T-cell (primary cell): ENCODE measurements at regions not wholly inside any gene's neighbourhood (a gene's known extent, or its start where the extent isn't known, plus 50 kb on each side); places are given as distances from the start of the nearest gene placed in this dataset.

Source experiments
- ATAC-seq, 4 experiments: fragments of 200-7000 bp in 3 of 4; fragments of 150-1000 bp in 1 of 4; cut with Tn5 transposase; replicated peaks in 1 of 4; 1 replicate in 3 of 4; 2 replicates in 1 of 4; pipeline ENCODE4 v1.10.0; 2021; ENCODE audit warnings: moderate library complexity in 3 of 4, mild to moderate bottlenecking in 2 of 4, moderate number of reproducible peaks in 1 of 4
- CTCF ChIA-PET, 2 donors: fragments of 300-600 bp; sonication (Branson Sonifier 250); formaldehyde crosslinking; loops; one replicate each; lab custom pipeline; 2022; ENCODE audit warnings: antibody characterized with exemption in 2 of 2; lab: Charles Lee
- POLR2A ChIA-PET, 2 donors: fragments of 300-600 bp; sonication (Branson Sonifier 250); formaldehyde crosslinking; loops; one replicate each; lab custom pipeline; 2022; ENCODE audit warnings: antibody characterized with exemption in 2 of 2; lab: Charles Lee
- DNase-seq, 35 experiments: peaks; one replicate each; pipeline versions ENCODE4 v3.0.0 to v3.0.0-alpha.2; 2013 to 2023
- H3K27ac ChIP-seq: one replicate; pipeline ENCODE4 v1.5.1; 2013; ENCODE audit warnings: low read length
- H3K27me3 ChIP-seq, 2 experiments: replicated peaks in 1 of 2; 1 replicate in 1 of 2; 2 replicates in 1 of 2; pipeline versions ENCODE4 v1.6.1 to v1.7.0; 2013; ENCODE audit warnings: low read length in 1 of 2, mixed read lengths in 1 of 2; ENCODE audit not compliant: control insufficient read depth in 2 of 2, insufficient read depth in 2 of 2; ENCODE audit errors: extremely low read depth in 1 of 2
- H3K36me3 ChIP-seq, 2 donors: 1 replicate in 1 of 2; 2 replicates in 1 of 2; pipeline versions ENCODE4 v1.6.1 to v1.7.0; 2013; ENCODE audit warnings: low read length in 1 of 2; ENCODE audit not compliant: control insufficient read depth in 2 of 2, insufficient read depth in 1 of 2; ENCODE audit errors: extremely low read depth in 1 of 2
- H3K4me1 ChIP-seq, 2 experiments: 1 replicate in 1 of 2; 2 replicates in 1 of 2; pipeline versions ENCODE4 v1.6.1 to v1.7.0; 2013; ENCODE audit warnings: low read length in 2 of 2, mixed read lengths in 1 of 2; ENCODE audit not compliant: insufficient read depth in 2 of 2, control insufficient read depth in 1 of 2; ENCODE audit errors: extremely low read depth in 1 of 2
- H3K4me3 ChIP-seq, 2 donors: 1 replicate in 1 of 2; 2 replicates in 1 of 2; pipeline versions ENCODE4 v1.5.1 to v1.7.0; 2013; ENCODE audit warnings: mild to moderate bottlenecking in 2 of 2, low read length in 1 of 2, moderate library complexity in 1 of 2; ENCODE audit not compliant: control insufficient read depth in 1 of 2; ENCODE audit errors: extremely low read depth in 1 of 2
- H3K9me3 ChIP-seq: 2 replicates; pipeline ENCODE4 v1.7.0; 2013
- H3K27ac Mint-ChIP-seq, 2 donors: one replicate each; pipeline ENCODE4 v1.8.0; 2020 to 2021; ENCODE audit warnings: mild to moderate bottlenecking in 2 of 2, mixed read lengths in 2 of 2
- H3K27me3 Mint-ChIP-seq, 2 donors: one replicate each; pipeline ENCODE4 v1.8.0; 2021 to 2022; ENCODE audit warnings: mixed read lengths in 2 of 2
- H3K36me3 Mint-ChIP-seq: one replicate; pipeline ENCODE4 v1.8.0; 2021; ENCODE audit warnings: mixed read lengths
- H3K4me1 Mint-ChIP-seq, 3 donors: one replicate each; pipeline ENCODE4 v1.8.0; 2020 to 2022; ENCODE audit warnings: mixed read lengths in 3 of 3, mild to moderate bottlenecking in 1 of 3
- H3K4me3 Mint-ChIP-seq, 3 donors: one replicate each; pipeline ENCODE4 v1.8.0; 2020 to 2022; ENCODE audit warnings: mild to moderate bottlenecking in 3 of 3, mixed read lengths in 3 of 3, moderate library complexity in 3 of 3
- H3K9me3 Mint-ChIP-seq, 3 donors: one replicate each; pipeline ENCODE4 v1.8.0; 2020 to 2022; ENCODE audit warnings: mixed read lengths in 3 of 3
- WGBS: methylation state at CpG from one replicate; pipeline ENCODE4 v1.1.5; 2013; ENCODE audit warnings: missing lambda C conversion rate; ENCODE audit not compliant: insufficient coverage; 5-methylcytosine and 5-hydroxymethylcytosine counted together

DNA sequence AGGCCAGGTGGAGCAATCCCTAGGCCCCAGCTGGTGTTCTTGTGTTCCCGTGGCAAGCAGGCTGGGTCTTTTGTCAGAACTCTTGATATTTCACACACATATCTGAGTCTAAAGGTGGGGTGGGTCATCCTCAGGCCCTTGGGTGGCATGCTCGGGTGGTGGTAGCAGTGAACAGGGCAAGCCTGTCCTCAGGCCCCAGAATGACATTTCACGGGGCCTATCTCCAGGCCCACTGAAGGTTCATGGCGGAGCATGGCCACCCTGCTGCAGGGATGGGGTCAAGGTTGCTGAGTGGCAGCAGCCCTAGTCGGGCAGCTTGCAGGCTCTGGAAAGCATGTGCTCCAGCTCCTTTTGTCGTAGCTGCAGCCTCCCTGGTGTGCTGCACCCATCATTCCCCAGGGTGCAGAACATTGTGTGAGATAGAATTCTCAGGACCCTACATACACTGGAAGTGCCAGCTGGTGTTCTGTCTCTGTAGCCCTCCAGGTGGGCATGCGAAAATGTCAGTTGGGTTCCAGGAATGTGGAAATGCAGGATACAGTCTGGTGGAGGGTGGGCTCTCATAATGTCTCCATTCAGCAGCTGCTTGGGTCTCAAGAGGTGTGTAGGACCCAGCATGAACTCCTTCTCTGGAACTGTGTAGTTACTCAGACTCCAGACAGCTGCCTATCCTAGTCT, 1571.8 kb downstream of the STIM2 start:
- no peak overlapping the region for H3K27ac Mint-ChIP-seq
- CTCF ChIA-PET = no interaction called here
- WGBS = 77% methylated on average over 4 of the region's 7 CpGs

DNA sequence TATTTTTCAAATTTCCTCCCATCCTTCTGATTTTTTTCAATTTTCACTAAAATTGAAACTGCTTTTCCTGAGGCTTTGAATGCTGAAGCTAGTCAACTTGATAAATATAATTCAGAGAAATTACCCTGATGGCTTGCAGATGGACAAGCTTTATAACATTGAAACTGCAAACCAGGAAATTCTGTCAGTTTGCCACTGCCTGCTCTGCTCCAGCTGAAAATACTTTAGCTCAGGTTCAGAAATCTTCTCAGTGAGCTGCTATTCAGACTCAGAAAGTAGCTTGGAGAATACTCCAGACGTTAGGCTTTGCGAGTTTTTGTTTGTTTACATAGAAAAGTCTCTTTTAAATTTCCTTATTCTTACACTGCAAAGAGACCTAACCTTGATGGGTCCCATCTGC, 1574.7 kb downstream of the STIM2 start:
- Histone ChIP-seq H3K27me3 (no peaks in the 10 kb centered on the region), H3K36me3 (no peaks in the 10 kb centered on the region), H3K4me1 (no peaks in the 10 kb centered on the region), H3K9me3 (peaks cover 3% of the 10 kb centered on the region), H3K27ac (no peak overlapping the region), H3K4me3 (no peak overlapping the region)
- ATAC-seq = no peak
- CTCF ChIA-PET = no interaction called here
- DNase-seq = no peak
- Mint-ChIP-seq H3K36me3 (no peaks in the 10 kb centered on the region), H3K27ac (no peak overlapping the region), H3K4me1 (no peaks in the 10 kb centered on the region), H3K9me3 (peaks cover 10 to 15% (median 10%) of the 10 kb centered on the region in 3 donors), H3K27me3 (no peaks in the 10 kb centered on the region), H3K4me3 (no peak overlapping the region)
- WGBS = no CpG with 5 or more reads among the region's 2 CpGs
- POLR2A ChIA-PET = no interaction called here

More for the DNA sequence above, 1571.8 kb downstream of the STIM2 start:
- DNase-seq (no peak), ATAC-seq (no peak)
- Mint-ChIP-seq H3K4me1 (no peaks in the 10 kb centered on the region), H3K36me3 (no peaks in the 10 kb centered on the region), H3K27me3 (no peaks in the 10 kb centered on the region), H3K9me3 (peaks cover 5 to 23% (median 19%) of the 10 kb centered on the region in 3 donors), H3K4me3 (no peak overlapping the region)
- Histone ChIP-seq H3K4me1 (no peaks in the 10 kb centered on the region), H3K9me3 (no peaks in the 10 kb centered on the region), H3K27ac (no peak overlapping the region), H3K27me3 (no peaks in the 10 kb centered on the region), H3K36me3 (no peaks in the 10 kb centered on the region), H3K4me3 (no peak overlapping the region)
- POLR2A ChIA-PET = no interaction called here

DNA sequence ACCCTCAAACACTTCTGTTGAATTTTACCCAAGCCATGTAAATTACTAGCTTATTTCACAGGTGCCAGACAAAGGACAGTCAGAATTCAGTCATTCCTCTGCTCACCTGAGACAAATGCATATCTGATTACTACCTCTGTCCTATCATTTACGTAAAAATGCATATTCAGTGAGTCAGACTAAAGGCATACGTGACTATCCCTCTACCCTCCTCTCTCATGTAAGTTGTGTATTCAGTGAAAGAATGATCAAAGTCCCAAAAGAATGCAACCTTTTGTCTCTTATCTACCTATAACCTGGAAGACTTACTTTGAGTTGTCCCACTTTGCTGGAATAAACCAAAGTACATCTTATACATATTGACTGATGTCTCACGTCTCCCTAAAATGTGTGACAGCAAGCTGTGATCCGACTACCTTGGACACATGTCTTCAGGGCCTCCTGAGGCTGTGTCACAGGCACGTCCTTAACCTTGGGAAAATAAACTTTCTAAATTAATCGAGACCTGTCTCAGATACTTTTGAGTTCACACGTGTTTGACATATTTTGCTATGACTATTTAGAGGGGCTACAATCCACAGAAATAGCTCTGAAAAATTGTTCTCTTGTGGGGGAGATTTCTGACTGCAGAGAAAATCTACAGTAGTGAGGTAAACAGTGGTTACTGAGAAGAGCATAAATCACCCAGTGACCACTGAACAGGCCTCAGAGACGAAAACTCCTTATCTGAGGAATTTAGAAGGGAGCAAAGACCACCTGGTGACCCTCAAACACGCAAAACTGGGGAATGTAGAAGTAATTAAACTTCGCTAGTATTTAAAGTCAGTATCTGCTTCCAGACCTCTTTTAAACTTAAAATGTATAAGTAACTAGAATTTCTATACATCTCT, 1575.8 kb downstream of the STIM2 start:
- Histone ChIP-seq H3K4me3 (no peak overlapping the region), H3K27ac (no peak overlapping the region), H3K4me1 (no peaks in the 10 kb centered on the region), H3K36me3 (no peaks in the 10 kb centered on the region), H3K9me3 (peaks cover 3% of the 10 kb centered on the region), H3K27me3 (no peaks in the 10 kb centered on the region)
- Mint-ChIP-seq H3K9me3 (peaks cover 11 to 18% (median 11%) of the 10 kb centered on the region in 3 donors), H3K4me1 (no peaks in the 10 kb centered on the region), H3K27ac (no peak overlapping the region), H3K27me3 (no peaks in the 10 kb centered on the region), H3K36me3 (no peaks in the 10 kb centered on the region), H3K4me3 (no peak overlapping the region)
- WGBS = 82% methylated on average over 5 of the region's 10 CpGs
- DNase-seq = no peak
- ATAC-seq = no peak
- POLR2A ChIA-PET = no interaction called here
- CTCF ChIA-PET = no interaction called here

DNA sequence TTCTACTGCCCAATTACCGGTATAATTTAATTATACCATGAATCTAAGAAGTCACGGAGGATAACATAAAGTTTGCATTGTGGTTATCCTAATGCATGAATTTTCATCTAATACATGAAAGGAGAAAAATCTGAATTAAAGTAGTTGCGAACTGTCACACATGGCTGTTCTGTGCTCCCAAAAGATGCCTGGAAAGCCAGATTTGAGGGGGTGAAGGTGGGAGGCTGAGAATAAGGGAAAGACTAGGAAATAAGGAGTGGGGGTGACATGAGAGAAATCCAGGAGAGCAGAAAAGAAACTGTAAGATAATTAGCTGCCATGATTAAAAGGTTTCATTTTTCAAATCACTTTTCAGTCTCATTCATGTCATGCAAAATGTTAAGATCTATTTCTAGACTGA, 1582.7 kb downstream of the STIM2 start:
- H3K27ac Mint-ChIP-seq = no peak overlapping the region
- DNase-seq (no peak), ATAC-seq (no peak)
- no peaks in the 10 kb centered on the region for H3K27me3 ChIP-seq
- H3K27me3 Mint-ChIP-seq = no peaks in the 10 kb centered on the region
- H3K36me3 ChIP-seq = no peaks in the 10 kb centered on the region
- H3K4me1 Mint-ChIP-seq = no peaks in the 10 kb centered on the region
- H3K36me3 Mint-ChIP-seq = no peaks in the 10 kb centered on the region
- CTCF ChIA-PET = no interaction called here
- H3K4me3 ChIP-seq = no peak overlapping the region
- H3K27ac ChIP-seq = no peak overlapping the region
- H3K9me3 Mint-ChIP-seq = peaks cover 7 to 27% (median 22%) of the 10 kb centered on the region in 3 donors
- POLR2A ChIA-PET = no interaction called here
- H3K4me1 ChIP-seq = no peaks in the 10 kb centered on the region
- H3K4me3 Mint-ChIP-seq = no peak overlapping the region
- no CpG with 5 or more reads among the region's 3 CpGs for WGBS
- H3K9me3 ChIP-seq = no peaks in the 10 kb centered on the region

DNA sequence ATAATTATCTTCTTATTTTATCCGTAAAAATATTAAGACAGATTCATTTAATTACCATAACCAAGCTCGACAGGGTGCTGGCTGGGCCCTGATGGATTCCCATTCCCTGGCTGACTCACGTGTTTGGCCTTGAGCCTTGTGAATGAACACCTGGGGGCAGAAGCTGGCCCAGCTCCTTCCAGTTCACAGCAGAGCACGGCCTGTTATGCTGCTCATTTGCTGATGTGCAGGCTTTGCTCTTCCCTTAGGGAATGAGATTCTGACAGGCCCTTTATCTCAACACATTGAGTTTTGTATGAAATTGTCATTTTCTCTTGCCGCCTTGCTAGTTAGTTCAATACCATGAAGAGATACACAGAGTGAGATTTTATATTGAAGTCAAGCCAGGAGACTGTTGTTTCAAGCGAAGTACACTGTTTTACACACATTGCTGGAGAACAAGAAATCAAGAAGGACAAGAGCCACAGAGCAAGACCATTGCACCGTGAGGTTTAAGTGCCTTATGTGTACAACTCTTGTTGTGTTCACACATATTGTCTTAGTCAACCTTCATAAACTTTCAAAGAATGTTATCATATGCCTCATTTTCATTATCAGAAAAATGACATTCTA, 1583.3 kb downstream of the STIM2 start:
- Histone ChIP-seq H3K36me3 (no peaks in the 10 kb centered on the region), H3K4me1 (no peaks in the 10 kb centered on the region), H3K27ac (no peak overlapping the region), H3K27me3 (no peaks in the 10 kb centered on the region), H3K9me3 (no peaks in the 10 kb centered on the region), H3K4me3 (no peak overlapping the region)
- Mint-ChIP-seq H3K36me3 (no peaks in the 10 kb centered on the region), H3K4me1 (no peaks in the 10 kb centered on the region), H3K9me3 (peaks cover 7 to 27% (median 20%) of the 10 kb centered on the region in 3 donors), H3K27ac (no peak overlapping the region), H3K4me3 (no peak overlapping the region), H3K27me3 (no peaks in the 10 kb centered on the region)
- ATAC-seq = no peak
- ChIA-PET CTCF (no interaction called here), POLR2A (no interaction called here)
- 46% methylated on average over 2 of the region's 7 CpGs for WGBS
- no peak for DNase-seq

DNA sequence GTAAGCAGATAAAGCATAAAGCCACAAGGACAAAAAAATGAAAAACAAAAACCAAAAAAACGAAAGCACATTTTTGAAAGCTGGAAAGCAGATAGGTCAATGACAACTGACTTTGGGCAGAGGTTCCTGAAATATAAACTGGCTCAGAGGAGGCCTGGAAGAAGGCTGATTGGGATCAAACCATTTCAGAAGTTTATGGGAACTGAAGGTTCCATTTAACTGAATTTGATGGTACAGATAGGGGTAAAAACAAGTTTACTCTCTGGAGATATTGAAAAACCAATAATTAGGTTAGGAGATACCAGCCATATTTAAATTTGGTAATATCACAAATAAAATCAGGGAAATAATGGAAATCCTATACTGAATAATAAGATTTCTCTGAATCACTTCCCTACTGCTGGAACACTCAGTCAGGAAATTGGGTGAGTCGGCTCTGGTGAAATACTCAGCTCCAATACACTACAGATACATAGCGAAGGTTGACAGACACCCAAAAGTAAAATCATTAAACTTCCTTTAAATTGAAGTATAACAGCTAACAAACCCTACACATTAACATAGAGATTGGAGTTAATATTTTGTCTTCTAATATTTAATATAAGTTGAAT, 1584.3 kb downstream of the STIM2 start:
- H3K27ac Mint-ChIP-seq = no peak overlapping the region
- H3K4me3 ChIP-seq = no peak overlapping the region
- no peaks in the 10 kb centered on the region for H3K4me1 Mint-ChIP-seq
- no peak overlapping the region for H3K27ac ChIP-seq
- peaks cover 7 to 28% (median 23%) of the 10 kb centered on the region in 3 donors for H3K9me3 Mint-ChIP-seq
- H3K27me3 Mint-ChIP-seq = no peaks in the 10 kb centered on the region
- no peaks in the 10 kb centered on the region for H3K36me3 ChIP-seq
- no peaks in the 10 kb centered on the region for H3K36me3 Mint-ChIP-seq
- no peaks in the 10 kb centered on the region for H3K27me3 ChIP-seq
- WGBS = 40% methylated on average over 1 of the region's 3 CpGs
- no peaks in the 10 kb centered on the region for H3K9me3 ChIP-seq
- ChIA-PET CTCF (no interaction called here), POLR2A (no interaction called here)
- no peak overlapping the region for H3K4me3 Mint-ChIP-seq
- no peaks in the 10 kb centered on the region for H3K4me1 ChIP-seq
- DNase-seq = no peak
- ATAC-seq = no peak
